DOHH2 (cell line): ENCODE measurements at regions not wholly inside any gene's neighbourhood (a gene's known extent, or its start where the extent isn't known, plus 50 kb on each side); places are given as distances from the start of the nearest gene placed in this dataset.

Experiments used
- EZH2phosphoT487 ChIP-seq: fragments of 200-600 bp; sonication (generic); IDR thresholded peaks from 2 replicates; pipeline ENCODE4 v1.6.1; 2017; ENCODE audit warnings: borderline replicate concordance, mild to moderate bottlenecking, antibody characterized with exemption, low read length, moderate library complexity, mixed read lengths
- TF ChIP-seq, protein P1 (sequence below): fragments of 200-600 bp; sonication (generic); IDR thresholded peaks from one replicate; pipeline ENCODE4 v1.5.1; 2014; ENCODE audit warnings: antibody characterized with exemption, mild to moderate bottlenecking, low read depth, low read length; ENCODE audit not compliant: poor library complexity, severe bottlenecking

GRCh38 chr7:46838463-46838862, 743.4 kb downstream of the TNS3 start:
- TF ChIP-seq, protein P1, sequence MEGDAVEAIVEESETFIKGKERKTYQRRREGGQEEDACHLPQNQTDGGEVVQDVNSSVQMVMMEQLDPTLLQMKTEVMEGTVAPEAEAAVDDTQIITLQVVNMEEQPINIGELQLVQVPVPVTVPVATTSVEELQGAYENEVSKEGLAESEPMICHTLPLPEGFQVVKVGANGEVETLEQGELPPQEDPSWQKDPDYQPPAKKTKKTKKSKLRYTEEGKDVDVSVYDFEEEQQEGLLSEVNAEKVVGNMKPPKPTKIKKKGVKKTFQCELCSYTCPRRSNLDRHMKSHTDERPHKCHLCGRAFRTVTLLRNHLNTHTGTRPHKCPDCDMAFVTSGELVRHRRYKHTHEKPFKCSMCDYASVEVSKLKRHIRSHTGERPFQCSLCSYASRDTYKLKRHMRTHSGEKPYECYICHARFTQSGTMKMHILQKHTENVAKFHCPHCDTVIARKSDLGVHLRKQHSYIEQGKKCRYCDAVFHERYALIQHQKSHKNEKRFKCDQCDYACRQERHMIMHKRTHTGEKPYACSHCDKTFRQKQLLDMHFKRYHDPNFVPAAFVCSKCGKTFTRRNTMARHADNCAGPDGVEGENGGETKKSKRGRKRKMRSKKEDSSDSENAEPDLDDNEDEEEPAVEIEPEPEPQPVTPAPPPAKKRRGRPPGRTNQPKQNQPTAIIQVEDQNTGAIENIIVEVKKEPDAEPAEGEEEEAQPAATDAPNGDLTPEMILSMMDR: no peak
- TF ChIP-seq EZH2phosphoT487: no peak
